ENCODE measurements at regions not wholly inside any gene's neighbourhood (a gene's known extent, or its start where the extent isn't known, plus 50 kb on each side); places are given as distances from the start of the nearest gene placed in this dataset.

DNA sequence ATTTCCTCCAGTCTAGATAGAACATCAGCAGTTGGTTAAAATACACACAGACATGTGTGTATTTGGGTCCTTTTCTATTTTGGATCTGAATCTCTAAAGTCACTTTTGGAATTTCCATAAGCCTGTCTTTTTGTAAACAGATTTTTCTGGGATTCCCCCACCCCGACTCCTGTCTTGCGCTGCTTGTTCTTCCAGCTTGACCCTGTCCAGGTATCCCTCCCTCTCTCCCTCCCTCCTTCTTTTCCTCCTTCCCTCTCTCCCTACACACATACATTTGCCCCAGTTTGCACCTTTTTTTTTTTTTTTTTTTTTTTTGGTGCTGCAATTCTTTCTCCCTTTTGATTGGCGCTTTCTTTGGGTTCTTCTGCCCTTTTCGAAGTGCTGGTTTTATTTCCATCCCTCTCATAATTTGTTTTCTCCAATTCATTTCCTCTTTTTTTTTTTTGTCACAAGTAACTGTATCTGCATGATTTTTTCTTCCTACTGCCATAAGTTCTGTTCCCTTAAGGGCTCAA is 114.8 kb upstream of the SERTAD2 start:
- Histone ChIP-seq H3K4me3 (ENCODE audit: low read length) (peak overlapping the region; percentile 70), H3K27ac (ENCODE audit: low read length) (peak overlapping the region; percentile 81), H3F3A (ENCODE audit: low read length, unreplicated experiment) (peaks cover 9% of the 10 kb centered on the region), H3K36me3 (ENCODE audit: low read depth, low read length) (no peaks in the 10 kb centered on the region), H2AFZ (ENCODE audit: low read length) (peak overlapping the region; percentile 68), H3K9me3 (ENCODE audit: low read length) (no peaks in the 10 kb centered on the region), H3K4me1 (ENCODE audit: insufficient read depth, low read length) (peaks cover 40% of the 10 kb centered on the region), H3K79me2 (ENCODE audit: low read length) (no peaks in the 10 kb centered on the region), H3K4me2 (ENCODE audit: low read length) (peak overlapping the region; percentile 96), H3K27me3 (ENCODE audit: low read length) (no peaks in the 10 kb centered on the region), H4K20me1 (ENCODE audit: low read length) (no peaks in the 10 kb centered on the region), H3K9me2 (replicated peaks; ENCODE audit: low read length) (no peaks in the 10 kb centered on the region), H3K9ac (ENCODE audit: low read length) (peak overlapping the region; percentile 80)
- ATAC-seq, result no peak
- TSS peak; percentile 77 for BruUV-seq (replicated peaks)
- POLR2A ChIA-PET (ENCODE audit: unreplicated experiment), result interaction anchor here (0.6 to 1.5 kb wide), 4 partner anchors 11 to 94 kb away, joined by 5 to 27 read pairs (median 14); no protein-coding TSS in a partner anchor
- intact Hi-C loops (cut with micrococcal nuclease), result no loop called here
- CTCF ChIA-PET, result interaction anchor here (0.6 to 1.2 kb wide), 3 partner anchors 17 to 163 kb away, joined by 3 to 7 read pairs (median 4); no protein-coding TSS in a partner anchor
- peak; percentile 19 for DNase-seq
- TF ChIP-seq, protein P1, sequence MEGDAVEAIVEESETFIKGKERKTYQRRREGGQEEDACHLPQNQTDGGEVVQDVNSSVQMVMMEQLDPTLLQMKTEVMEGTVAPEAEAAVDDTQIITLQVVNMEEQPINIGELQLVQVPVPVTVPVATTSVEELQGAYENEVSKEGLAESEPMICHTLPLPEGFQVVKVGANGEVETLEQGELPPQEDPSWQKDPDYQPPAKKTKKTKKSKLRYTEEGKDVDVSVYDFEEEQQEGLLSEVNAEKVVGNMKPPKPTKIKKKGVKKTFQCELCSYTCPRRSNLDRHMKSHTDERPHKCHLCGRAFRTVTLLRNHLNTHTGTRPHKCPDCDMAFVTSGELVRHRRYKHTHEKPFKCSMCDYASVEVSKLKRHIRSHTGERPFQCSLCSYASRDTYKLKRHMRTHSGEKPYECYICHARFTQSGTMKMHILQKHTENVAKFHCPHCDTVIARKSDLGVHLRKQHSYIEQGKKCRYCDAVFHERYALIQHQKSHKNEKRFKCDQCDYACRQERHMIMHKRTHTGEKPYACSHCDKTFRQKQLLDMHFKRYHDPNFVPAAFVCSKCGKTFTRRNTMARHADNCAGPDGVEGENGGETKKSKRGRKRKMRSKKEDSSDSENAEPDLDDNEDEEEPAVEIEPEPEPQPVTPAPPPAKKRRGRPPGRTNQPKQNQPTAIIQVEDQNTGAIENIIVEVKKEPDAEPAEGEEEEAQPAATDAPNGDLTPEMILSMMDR (conservative IDR thresholded peaks at IDR 0.05; ENCODE audit: low read depth, low read length), result no peak
- TF ChIP-seq EZH2 (IDR thresholded peaks at IDR 0.05; ENCODE audit: low read length, unreplicated experiment) (no peak), EZH2phosphoT487 (IDR thresholded peaks at IDR 0.05; ENCODE audit: borderline replicate concordance, low read length) (no peak)

DNA sequence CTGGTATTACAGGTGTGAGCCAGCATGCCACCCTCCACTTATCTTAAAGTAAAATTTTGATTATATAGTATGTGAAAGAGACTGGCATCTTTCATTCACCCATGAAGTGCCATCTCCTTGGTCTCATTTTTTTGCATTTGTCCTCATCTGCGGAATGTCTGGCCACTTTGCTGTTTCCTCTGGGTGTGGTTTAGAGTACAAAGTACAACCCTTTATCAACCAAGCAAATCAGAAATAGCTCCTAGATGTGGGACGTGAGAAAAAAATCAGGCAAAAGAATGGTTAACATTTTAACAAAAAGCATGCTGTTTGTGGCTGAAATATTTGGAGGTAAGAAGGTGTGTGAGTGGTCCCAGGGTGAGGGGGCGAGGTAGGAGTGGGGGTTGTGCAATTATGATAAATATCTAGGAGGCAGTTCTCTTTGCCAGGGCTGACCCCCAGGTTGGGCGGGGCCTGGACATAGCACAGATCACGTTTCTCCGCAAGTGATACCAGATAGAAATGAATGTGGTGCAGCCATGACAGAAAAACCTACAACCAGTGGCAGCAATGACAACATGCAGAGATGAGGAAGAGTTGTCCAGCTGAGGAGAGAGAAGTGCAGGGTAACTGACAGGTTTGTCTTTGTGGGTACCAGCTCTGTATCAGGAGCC is 115.8 kb upstream of the SERTAD2 start:
- Histone ChIP-seq H3K79me2 (ENCODE audit: low read length) (no peaks in the 10 kb centered on the region), H3K4me3 (ENCODE audit: low read length) (no peak overlapping the region), H3K9me3 (ENCODE audit: low read length) (no peaks in the 10 kb centered on the region), H2AFZ (ENCODE audit: low read length) (no peak overlapping the region), H4K20me1 (ENCODE audit: low read length) (no peaks in the 10 kb centered on the region), H3K27ac (ENCODE audit: low read length) (peak overlapping the region; percentile 89), H3K36me3 (ENCODE audit: low read depth, low read length) (no peaks in the 10 kb centered on the region), H3F3A (ENCODE audit: low read length, unreplicated experiment) (peaks cover 9% of the 10 kb centered on the region), H3K9ac (ENCODE audit: low read length) (no peak overlapping the region), H3K4me2 (ENCODE audit: low read length) (peak overlapping the region; percentile 80), H3K27me3 (ENCODE audit: low read length) (no peaks in the 10 kb centered on the region), H3K9me2 (replicated peaks; ENCODE audit: low read length) (no peaks in the 10 kb centered on the region), H3K4me1 (ENCODE audit: insufficient read depth, low read length) (peaks cover 47% of the 10 kb centered on the region)
- intact Hi-C loops (cut with micrococcal nuclease), result loop anchor here (1.0 kb wide), 1 partner anchor 29 kb away; no protein-coding TSS in a partner anchor
- DNase-seq, result no peak
- TF ChIP-seq, protein P1 (conservative IDR thresholded peaks at IDR 0.05; ENCODE audit: low read depth, low read length), result no peak
- TF ChIP-seq EZH2 (IDR thresholded peaks at IDR 0.05; ENCODE audit: low read length, unreplicated experiment) (no peak), EZH2phosphoT487 (IDR thresholded peaks at IDR 0.05; ENCODE audit: borderline replicate concordance, low read length) (no peak)
- no TSS peak for BruUV-seq (replicated peaks)
- no peak for ATAC-seq
- CTCF ChIA-PET, result interaction anchor here (0.5 to 1.6 kb wide), 7 partner anchors 10 to 182 kb away, joined by 3 to 9 read pairs (median 4); no protein-coding TSS in a partner anchor
- POLR2A ChIA-PET (ENCODE audit: unreplicated experiment), result interaction anchor here (0.5 to 1.5 kb wide), 4 partner anchors 18 to 116 kb away, joined by 3 to 15 read pairs (median 6); partner anchors contain the start of gene SERTAD2

All from PC-3 (cell line).